Right lobe of liver (tissue), 4 donors: ENCODE measurements at regions not wholly inside any gene's neighbourhood (a gene's known extent, or its start where the extent isn't known, plus 50 kb on each side); places are given as distances from the start of the nearest gene placed in this dataset.

Experiments
- CTCF ChIP-seq, 4 donors: fragments of 200-600 bp in 3 of 4; fragments of 450-650 bp in 1 of 4; IDR thresholded peaks; one replicate each; pipeline versions ENCODE4 v1.5.1 to v1.8.0; 2016 to 2022; ENCODE audit warnings: antibody characterized with exemption in 4 of 4, mild to moderate bottlenecking in 2 of 4
- POLR2A ChIP-seq: fragments of 450-650 bp; IDR thresholded peaks from one replicate; pipeline ENCODE4 v1.6.1; 2017; ENCODE audit warnings: antibody characterized with exemption, mild to moderate bottlenecking
- donor health status: DM: no; HTN: no; CAD: no.
- donor health status: DM: no; HTN: no; CAD: no.
- donor health status: DM: no; HTN: yes; CAD: no.

GRCh38 chr18:24741965-24742724 lies 281.7 kb downstream of the HRH4 start:
- TF ChIP-seq CTCF (IDR thresholded peaks at IDR 0.05) (no peak), POLR2A (no peak)
